GM23338 (cell line): ENCODE measurements at regions not wholly inside any gene's neighbourhood (a gene's known extent, or its start where the extent isn't known, plus 50 kb on each side); places are given as distances from the start of the nearest gene placed in this dataset.

Experiments
- ATAC-seq: fragments of 200-7000 bp; cut with Tn5 transposase; 3 replicates; pipeline ENCODE4 v1.9.1; 2020
- DNase-seq: peaks from one replicate; pipeline ENCODE4 v3.0.0-alpha.2; 2015; ENCODE audit warnings: low spot score
- H2AFZ ChIP-seq: fragments of 200-600 bp; sonication (generic); 2 replicates; pipeline ENCODE4 v1.8.0; 2016; ENCODE audit warnings: antibody characterized with exemption, mild to moderate bottlenecking, moderate library complexity
- H3F3A ChIP-seq: fragments of 200-600 bp; sonication (generic); replicated peaks from 2 replicates; pipeline ENCODE4 v1.8.0; 2017; ENCODE audit warnings: antibody characterized with exemption, mixed run types, low read depth
- H3K27ac ChIP-seq: fragments of 200-600 bp; sonication (generic); 2 replicates; pipeline ENCODE4 v1.6.1; 2016; ENCODE audit warnings: low read depth
- H3K27me3 ChIP-seq: fragments of 200-600 bp; sonication (generic); 2 replicates; pipeline ENCODE4 v1.8.0; 2016; ENCODE audit warnings: mild to moderate bottlenecking, mixed run types, moderate library complexity; ENCODE audit not compliant: insufficient read depth
- H3K36me3 ChIP-seq: fragments of 200-600 bp; sonication (generic); 2 replicates; pipeline ENCODE4 v1.8.0; 2016; ENCODE audit warnings: mild to moderate bottlenecking; ENCODE audit not compliant: insufficient read depth
- H3K4me1 ChIP-seq: fragments of 200-600 bp; sonication (generic); 2 replicates; pipeline ENCODE4 v1.8.0; 2016; ENCODE audit warnings: mild to moderate bottlenecking, moderate library complexity; ENCODE audit not compliant: insufficient read depth
- H3K4me2 ChIP-seq: fragments of 200-600 bp; sonication (generic); 2 replicates; pipeline ENCODE4 v1.7.1; 2017; ENCODE audit warnings: mixed run types
- H3K4me3 ChIP-seq: fragments of 200-600 bp; sonication (generic); 2 replicates; pipeline ENCODE4 v1.6.1; 2016; ENCODE audit warnings: mixed run types
- H3K79me2 ChIP-seq: fragments of 200-600 bp; sonication (generic); replicated peaks from 2 replicates; pipeline ENCODE4 v1.8.0; 2017; ENCODE audit warnings: mild to moderate bottlenecking; ENCODE audit not compliant: insufficient read depth
- H3K9me2 ChIP-seq: fragments of 200-600 bp; sonication (generic); 2 replicates; pipeline ENCODE4 v1.8.0; 2017; ENCODE audit not compliant: insufficient read depth
- H4K20me1 ChIP-seq: fragments of 200-600 bp; sonication (generic); replicated peaks from 2 replicates; pipeline ENCODE4 v1.8.0; 2017; ENCODE audit warnings: mild to moderate bottlenecking; ENCODE audit not compliant: insufficient read depth
- H3K27ac Mint-ChIP-seq: 2 replicates; pipeline ENCODE4 v1.8.0; 2020; ENCODE audit warnings: inconsistent platforms, mild to moderate bottlenecking, moderate library complexity, mixed read lengths
- H3K27me3 Mint-ChIP-seq: 3 replicates; pipeline ENCODE4 v1.8.0; 2022; ENCODE audit warnings: low read depth, mild to moderate bottlenecking, moderate library complexity, mixed read lengths, inconsistent platforms; ENCODE audit not compliant: insufficient read depth, poor library complexity
- H3K36me3 Mint-ChIP-seq: 3 replicates; pipeline ENCODE4 v1.8.0; 2021; ENCODE audit warnings: low read depth, mild to moderate bottlenecking, inconsistent platforms, moderate library complexity, mixed read lengths
- H3K4me1 Mint-ChIP-seq: 3 replicates; pipeline ENCODE4 v1.8.0; 2020; ENCODE audit warnings: mild to moderate bottlenecking, inconsistent platforms, mixed read lengths
- H3K4me3 Mint-ChIP-seq: 3 replicates; pipeline ENCODE4 v1.8.0; 2021; ENCODE audit warnings: moderate library complexity, mild to moderate bottlenecking, inconsistent platforms, mixed read lengths
- H3K9me3 Mint-ChIP-seq: 3 replicates; pipeline ENCODE4 v1.8.0; 2020; ENCODE audit warnings: moderate library complexity, mild to moderate bottlenecking, inconsistent platforms, mixed read lengths
- CREB1 ChIP-seq: fragments of 250-450 bp; sonication (Bioruptor Pico); IDR thresholded peaks from 2 replicates; pipeline ENCODE4 v1.5.0; 2020; ENCODE audit warnings: low read depth, mild to moderate bottlenecking, moderate library complexity
- EZH2 ChIP-seq: fragments of 200-600 bp; sonication (generic); IDR thresholded peaks from one replicate; pipeline ENCODE4 v1.8.0; 2017; ENCODE audit warnings: antibody characterized with exemption, mild to moderate bottlenecking, low read depth; ENCODE audit not compliant: unreplicated experiment
- EZH2phosphoT487 ChIP-seq: fragments of 200-600 bp; sonication (generic); IDR thresholded peaks from one replicate; pipeline ENCODE4 v1.8.1; 2018; ENCODE audit warnings: antibody characterized with exemption; ENCODE audit not compliant: unreplicated experiment
- JUNB ChIP-seq: IDR thresholded peaks from one replicate; pipeline ENCODE4 v1.6.1; 2016; ENCODE audit warnings: antibody characterized with exemption; ENCODE audit not compliant: unreplicated experiment
- NANOG ChIP-seq: IDR thresholded peaks from 2 replicates; pipeline ENCODE4 v1.6.1; 2016; ENCODE audit warnings: antibody characterized with exemption, borderline replicate concordance
- POLR2AphosphoS5 ChIP-seq: IDR thresholded peaks from 2 replicates; pipeline ENCODE4 v1.6.1; 2016; ENCODE audit warnings: antibody characterized with exemption, low read depth
- STAT1 ChIP-seq: IDR thresholded peaks from one replicate; pipeline ENCODE4 v1.6.1; 2016; ENCODE audit warnings: antibody characterized with exemption; ENCODE audit not compliant: unreplicated experiment
- ZNF114 ChIP-seq: fragments of 250-450 bp; sonication (Bioruptor Pico); IDR thresholded peaks from 2 replicates; pipeline ENCODE4 v1.5.0; 2020; ENCODE audit warnings: mild to moderate bottlenecking, moderate library complexity
- ZNF331 ChIP-seq: fragments of 250-450 bp; sonication (Bioruptor Pico); IDR thresholded peaks from 2 replicates; pipeline ENCODE4 v1.5.0; 2020; ENCODE audit warnings: low read depth, mild to moderate bottlenecking, moderate library complexity
- TF ChIP-seq, protein P1 (sequence below): IDR thresholded peaks from 2 replicates; pipeline ENCODE4 v1.6.1; 2016; ENCODE audit warnings: antibody characterized with exemption
- TF ChIP-seq, protein P2 (sequence below), 2 experiments: fragments of 200-600 bp in 1 of 2; sonication (generic) in 1 of 2; conservative IDR thresholded peaks; 2 replicates each; pipeline versions ENCODE4 v1.5.1 to v1.6.1; 2016 to 2017; ENCODE audit warnings: antibody characterized with exemption in 2 of 2, low read depth in 2 of 2, mild to moderate bottlenecking in 2 of 2, moderate library complexity in 1 of 2
- TF ChIP-seq, protein P3 (sequence below): IDR thresholded peaks from one replicate; pipeline ENCODE4 v1.6.1; 2018; ENCODE audit warnings: antibody characterized with exemption; ENCODE audit not compliant: unreplicated experiment
- TF ChIP-seq, protein P4 (sequence below): fragments of 250-450 bp; sonication (Bioruptor Pico); IDR thresholded peaks from 2 replicates; pipeline ENCODE4 v1.5.0; 2020; ENCODE audit warnings: mild to moderate bottlenecking, moderate library complexity

DNA sequence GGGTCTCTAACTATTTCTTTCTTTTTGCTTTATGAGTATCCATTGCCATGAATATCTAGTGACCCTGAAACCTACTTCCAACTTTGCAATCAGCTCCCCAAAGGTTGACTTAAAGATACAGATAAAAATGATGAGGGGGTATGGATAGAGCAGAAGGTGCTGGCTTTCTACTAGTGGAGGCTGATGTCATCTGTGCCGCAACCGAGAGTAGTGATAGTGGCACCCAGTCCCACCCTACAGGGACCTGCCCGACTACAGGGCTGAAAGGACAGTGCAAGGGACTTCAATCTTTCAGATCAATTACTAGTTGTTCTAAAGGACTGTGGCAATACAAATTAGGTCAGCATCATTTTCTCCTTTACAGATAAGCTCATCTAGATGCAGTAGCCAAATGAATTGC, 806.0 kb downstream of the VRK1 start:
- H3K27me3 Mint-ChIP-seq: peaks cover 4% of the 10 kb centered on the region

More for the DNA sequence above, 806.0 kb downstream of the VRK1 start:
- Histone ChIP-seq H3F3A (no peaks in the 10 kb centered on the region), H3K4me3 (no peak overlapping the region), H3K27me3 (no peaks in the 10 kb centered on the region), H2AFZ (no peak overlapping the region), H3K36me3 (no peaks in the 10 kb centered on the region), H4K20me1 (no peaks in the 10 kb centered on the region), H3K79me2 (no peaks in the 10 kb centered on the region), H3K4me2 (no peak overlapping the region), H3K9me2 (0 out of 2 replicates have a peak, but pooled peaks cover 10% of the 10 kb centered on the region), H3K4me1 (no peaks in the 10 kb centered on the region), H3K27ac (no peak overlapping the region)
- Mint-ChIP-seq H3K9me3 (peaks cover 3% of the 10 kb centered on the region; the same call in 1 of the 3 replicates), H3K27ac (no peak overlapping the region), H3K4me1 (0 out of 3 replicates have a peak, but pooled peaks cover 3% of the 10 kb centered on the region), H3K4me3 (no peak overlapping the region), H3K36me3 (peaks cover 5% of the 10 kb centered on the region; the same call in 1 of the 3 replicates)
- no peak for ATAC-seq
- TF ChIP-seq NANOG (no peak), POLR2AphosphoS5 (no peak), STAT1 (no peak), ZNF114 (CRISPR knock-in tag) (no peak), ZNF331 (CRISPR knock-in tag) (no peak), JUNB (no peak), CREB1 (CRISPR knock-in tag) (no peak), EZH2phosphoT487 (no peak), EZH2 (no peak)
- TF ChIP-seq, protein P1, sequence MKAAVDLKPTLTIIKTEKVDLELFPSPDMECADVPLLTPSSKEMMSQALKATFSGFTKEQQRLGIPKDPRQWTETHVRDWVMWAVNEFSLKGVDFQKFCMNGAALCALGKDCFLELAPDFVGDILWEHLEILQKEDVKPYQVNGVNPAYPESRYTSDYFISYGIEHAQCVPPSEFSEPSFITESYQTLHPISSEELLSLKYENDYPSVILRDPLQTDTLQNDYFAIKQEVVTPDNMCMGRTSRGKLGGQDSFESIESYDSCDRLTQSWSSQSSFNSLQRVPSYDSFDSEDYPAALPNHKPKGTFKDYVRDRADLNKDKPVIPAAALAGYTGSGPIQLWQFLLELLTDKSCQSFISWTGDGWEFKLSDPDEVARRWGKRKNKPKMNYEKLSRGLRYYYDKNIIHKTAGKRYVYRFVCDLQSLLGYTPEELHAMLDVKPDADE: no peak
- TF ChIP-seq, protein P2, sequence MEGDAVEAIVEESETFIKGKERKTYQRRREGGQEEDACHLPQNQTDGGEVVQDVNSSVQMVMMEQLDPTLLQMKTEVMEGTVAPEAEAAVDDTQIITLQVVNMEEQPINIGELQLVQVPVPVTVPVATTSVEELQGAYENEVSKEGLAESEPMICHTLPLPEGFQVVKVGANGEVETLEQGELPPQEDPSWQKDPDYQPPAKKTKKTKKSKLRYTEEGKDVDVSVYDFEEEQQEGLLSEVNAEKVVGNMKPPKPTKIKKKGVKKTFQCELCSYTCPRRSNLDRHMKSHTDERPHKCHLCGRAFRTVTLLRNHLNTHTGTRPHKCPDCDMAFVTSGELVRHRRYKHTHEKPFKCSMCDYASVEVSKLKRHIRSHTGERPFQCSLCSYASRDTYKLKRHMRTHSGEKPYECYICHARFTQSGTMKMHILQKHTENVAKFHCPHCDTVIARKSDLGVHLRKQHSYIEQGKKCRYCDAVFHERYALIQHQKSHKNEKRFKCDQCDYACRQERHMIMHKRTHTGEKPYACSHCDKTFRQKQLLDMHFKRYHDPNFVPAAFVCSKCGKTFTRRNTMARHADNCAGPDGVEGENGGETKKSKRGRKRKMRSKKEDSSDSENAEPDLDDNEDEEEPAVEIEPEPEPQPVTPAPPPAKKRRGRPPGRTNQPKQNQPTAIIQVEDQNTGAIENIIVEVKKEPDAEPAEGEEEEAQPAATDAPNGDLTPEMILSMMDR (conservative IDR thresholded peaks at IDR 0.05; ENCODE audit: low read depth in 2 of 2): no peak
- TF ChIP-seq, protein P3, sequence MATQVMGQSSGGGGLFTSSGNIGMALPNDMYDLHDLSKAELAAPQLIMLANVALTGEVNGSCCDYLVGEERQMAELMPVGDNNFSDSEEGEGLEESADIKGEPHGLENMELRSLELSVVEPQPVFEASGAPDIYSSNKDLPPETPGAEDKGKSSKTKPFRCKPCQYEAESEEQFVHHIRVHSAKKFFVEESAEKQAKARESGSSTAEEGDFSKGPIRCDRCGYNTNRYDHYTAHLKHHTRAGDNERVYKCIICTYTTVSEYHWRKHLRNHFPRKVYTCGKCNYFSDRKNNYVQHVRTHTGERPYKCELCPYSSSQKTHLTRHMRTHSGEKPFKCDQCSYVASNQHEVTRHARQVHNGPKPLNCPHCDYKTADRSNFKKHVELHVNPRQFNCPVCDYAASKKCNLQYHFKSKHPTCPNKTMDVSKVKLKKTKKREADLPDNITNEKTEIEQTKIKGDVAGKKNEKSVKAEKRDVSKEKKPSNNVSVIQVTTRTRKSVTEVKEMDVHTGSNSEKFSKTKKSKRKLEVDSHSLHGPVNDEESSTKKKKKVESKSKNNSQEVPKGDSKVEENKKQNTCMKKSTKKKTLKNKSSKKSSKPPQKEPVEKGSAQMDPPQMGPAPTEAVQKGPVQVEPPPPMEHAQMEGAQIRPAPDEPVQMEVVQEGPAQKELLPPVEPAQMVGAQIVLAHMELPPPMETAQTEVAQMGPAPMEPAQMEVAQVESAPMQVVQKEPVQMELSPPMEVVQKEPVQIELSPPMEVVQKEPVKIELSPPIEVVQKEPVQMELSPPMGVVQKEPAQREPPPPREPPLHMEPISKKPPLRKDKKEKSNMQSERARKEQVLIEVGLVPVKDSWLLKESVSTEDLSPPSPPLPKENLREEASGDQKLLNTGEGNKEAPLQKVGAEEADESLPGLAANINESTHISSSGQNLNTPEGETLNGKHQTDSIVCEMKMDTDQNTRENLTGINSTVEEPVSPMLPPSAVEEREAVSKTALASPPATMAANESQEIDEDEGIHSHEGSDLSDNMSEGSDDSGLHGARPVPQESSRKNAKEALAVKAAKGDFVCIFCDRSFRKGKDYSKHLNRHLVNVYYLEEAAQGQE: no peak
- TF ChIP-seq, protein P4, sequence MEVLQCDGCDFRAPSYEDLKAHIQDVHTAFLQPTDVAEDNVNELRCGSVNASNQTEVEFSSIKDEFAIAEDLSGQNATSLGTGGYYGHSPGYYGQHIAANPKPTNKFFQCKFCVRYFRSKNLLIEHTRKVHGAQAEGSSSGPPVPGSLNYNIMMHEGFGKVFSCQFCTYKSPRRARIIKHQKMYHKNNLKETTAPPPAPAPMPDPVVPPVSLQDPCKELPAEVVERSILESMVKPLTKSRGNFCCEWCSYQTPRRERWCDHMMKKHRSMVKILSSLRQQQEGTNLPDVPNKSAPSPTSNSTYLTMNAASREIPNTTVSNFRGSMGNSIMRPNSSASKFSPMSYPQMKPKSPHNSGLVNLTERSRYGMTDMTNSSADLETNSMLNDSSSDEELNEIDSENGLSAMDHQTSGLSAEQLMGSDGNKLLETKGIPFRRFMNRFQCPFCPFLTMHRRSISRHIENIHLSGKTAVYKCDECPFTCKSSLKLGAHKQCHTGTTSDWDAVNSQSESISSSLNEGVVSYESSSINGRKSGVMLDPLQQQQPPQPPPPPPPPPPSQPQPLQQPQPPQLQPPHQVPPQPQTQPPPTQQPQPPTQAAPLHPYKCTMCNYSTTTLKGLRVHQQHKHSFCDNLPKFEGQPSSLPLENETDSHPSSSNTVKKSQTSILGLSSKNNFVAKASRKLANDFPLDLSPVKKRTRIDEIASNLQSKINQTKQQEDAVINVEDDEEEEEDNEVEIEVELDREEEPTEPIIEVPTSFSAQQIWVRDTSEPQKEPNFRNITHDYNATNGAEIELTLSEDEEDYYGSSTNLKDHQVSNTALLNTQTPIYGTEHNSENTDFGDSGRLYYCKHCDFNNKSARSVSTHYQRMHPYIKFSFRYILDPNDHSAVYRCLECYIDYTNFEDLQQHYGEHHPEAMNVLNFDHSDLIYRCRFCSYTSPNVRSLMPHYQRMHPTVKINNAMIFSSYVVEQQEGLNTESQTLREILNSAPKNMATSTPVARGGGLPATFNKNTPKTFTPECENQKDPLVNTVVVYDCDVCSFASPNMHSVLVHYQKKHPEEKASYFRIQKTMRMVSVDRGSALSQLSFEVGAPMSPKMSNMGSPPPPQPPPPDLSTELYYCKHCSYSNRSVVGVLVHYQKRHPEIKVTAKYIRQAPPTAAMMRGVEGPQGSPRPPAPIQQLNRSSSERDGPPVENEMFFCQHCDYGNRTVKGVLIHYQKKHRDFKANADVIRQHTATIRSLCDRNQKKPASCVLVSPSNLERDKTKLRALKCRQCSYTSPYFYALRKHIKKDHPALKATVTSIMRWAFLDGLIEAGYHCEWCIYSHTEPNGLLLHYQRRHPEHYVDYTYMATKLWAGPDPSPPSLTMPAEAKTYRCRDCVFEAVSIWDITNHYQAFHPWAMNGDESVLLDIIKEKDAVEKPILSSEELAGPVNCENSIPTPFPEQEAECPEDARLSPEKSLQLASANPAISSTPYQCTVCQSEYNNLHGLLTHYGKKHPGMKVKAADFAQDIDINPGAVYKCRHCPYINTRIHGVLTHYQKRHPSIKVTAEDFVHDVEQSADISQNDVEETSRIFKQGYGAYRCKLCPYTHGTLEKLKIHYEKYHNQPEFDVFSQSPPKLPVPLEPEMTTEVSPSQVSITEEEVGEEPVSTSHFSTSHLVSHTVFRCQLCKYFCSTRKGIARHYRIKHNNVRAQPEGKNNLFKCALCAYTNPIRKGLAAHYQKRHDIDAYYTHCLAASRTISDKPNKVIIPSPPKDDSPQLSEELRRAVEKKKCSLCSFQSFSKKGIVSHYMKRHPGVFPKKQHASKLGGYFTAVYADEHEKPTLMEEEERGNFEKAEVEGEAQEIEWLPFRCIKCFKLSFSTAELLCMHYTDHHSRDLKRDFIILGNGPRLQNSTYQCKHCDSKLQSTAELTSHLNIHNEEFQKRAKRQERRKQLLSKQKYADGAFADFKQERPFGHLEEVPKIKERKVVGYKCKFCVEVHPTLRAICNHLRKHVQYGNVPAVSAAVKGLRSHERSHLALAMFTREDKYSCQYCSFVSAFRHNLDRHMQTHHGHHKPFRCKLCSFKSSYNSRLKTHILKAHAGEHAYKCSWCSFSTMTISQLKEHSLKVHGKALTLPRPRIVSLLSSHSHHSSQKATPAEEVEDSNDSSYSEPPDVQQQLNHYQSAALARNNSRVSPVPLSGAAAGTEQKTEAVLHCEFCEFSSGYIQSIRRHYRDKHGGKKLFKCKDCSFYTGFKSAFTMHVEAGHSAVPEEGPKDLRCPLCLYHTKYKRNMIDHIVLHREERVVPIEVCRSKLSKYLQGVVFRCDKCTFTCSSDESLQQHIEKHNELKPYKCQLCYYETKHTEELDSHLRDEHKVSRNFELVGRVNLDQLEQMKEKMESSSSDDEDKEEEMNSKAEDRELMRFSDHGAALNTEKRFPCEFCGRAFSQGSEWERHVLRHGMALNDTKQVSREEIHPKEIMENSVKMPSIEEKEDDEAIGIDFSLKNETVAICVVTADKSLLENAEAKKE (CRISPR knock-in tag): no peak
- DNase-seq: no peak
